Peyer's patch (tissue), 4 donors: ENCODE measurements at regions not wholly inside any gene's neighbourhood (a gene's known extent, or its start where the extent isn't known, plus 50 kb on each side); places are given as distances from the start of the nearest gene placed in this dataset.

ENCODE experiments used
- POLR2A ChIP-seq, 2 donors: fragments of 450-650 bp; IDR thresholded peaks; one replicate each; pipeline ENCODE4 v1.5.1; 2017; ENCODE audit warnings: antibody characterized with exemption in 2 of 2, mild to moderate bottlenecking in 2 of 2, moderate library complexity in 2 of 2
- TF ChIP-seq, protein P1 (sequence below), 6 experiments: fragments of 450-650 bp in 4 of 6; fragments of 200-600 bp in 2 of 6; sonication (generic) in 1 of 6; IDR thresholded peaks; one replicate each; pipeline ENCODE4 v1.5.1; 2017 to 2019; ENCODE audit warnings: antibody characterized with exemption in 6 of 6, mild to moderate bottlenecking in 3 of 6, moderate library complexity in 1 of 6

GRCh38 chr13:50085063-50085462 is 69.8 kb downstream of the KCNRG start:
- TF ChIP-seq, protein P1, sequence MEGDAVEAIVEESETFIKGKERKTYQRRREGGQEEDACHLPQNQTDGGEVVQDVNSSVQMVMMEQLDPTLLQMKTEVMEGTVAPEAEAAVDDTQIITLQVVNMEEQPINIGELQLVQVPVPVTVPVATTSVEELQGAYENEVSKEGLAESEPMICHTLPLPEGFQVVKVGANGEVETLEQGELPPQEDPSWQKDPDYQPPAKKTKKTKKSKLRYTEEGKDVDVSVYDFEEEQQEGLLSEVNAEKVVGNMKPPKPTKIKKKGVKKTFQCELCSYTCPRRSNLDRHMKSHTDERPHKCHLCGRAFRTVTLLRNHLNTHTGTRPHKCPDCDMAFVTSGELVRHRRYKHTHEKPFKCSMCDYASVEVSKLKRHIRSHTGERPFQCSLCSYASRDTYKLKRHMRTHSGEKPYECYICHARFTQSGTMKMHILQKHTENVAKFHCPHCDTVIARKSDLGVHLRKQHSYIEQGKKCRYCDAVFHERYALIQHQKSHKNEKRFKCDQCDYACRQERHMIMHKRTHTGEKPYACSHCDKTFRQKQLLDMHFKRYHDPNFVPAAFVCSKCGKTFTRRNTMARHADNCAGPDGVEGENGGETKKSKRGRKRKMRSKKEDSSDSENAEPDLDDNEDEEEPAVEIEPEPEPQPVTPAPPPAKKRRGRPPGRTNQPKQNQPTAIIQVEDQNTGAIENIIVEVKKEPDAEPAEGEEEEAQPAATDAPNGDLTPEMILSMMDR (IDR thresholded peaks at IDR 0.05) = peak; percentile 58 to 83 (median 68)
- TF ChIP-seq POLR2A (IDR thresholded peaks at IDR 0.05) = no peak
